Prostate gland (tissue), 2 donors: ENCODE measurements at regions not wholly inside any gene's neighbourhood (a gene's known extent, or its start where the extent isn't known, plus 50 kb on each side); places are given as distances from the start of the nearest gene placed in this dataset.

Experiments
- DNase-seq: peaks from one replicate; pipeline ENCODE4 v3.0.0-alpha.2; 2019; ENCODE audit warnings: low spot score
- H3K27ac ChIP-seq, 2 donors: fragments of 200-600 bp; sonication (generic); 2 replicates each; pipeline ENCODE4 v1.5.1; 2017 to 2019
- H3K27me3 ChIP-seq: fragments of 200-600 bp; sonication (generic); replicated peaks from 2 replicates; pipeline ENCODE4 v1.5.1; 2019; ENCODE audit not compliant: insufficient read depth
- H3K36me3 ChIP-seq, 2 donors: fragments of 200-600 bp; sonication (generic); 1 replicate in 1 of 2; 2 replicates in 1 of 2; pipeline versions ENCODE4 v1.5.1 to v1.8.1; 2017 to 2019
- H3K4me1 ChIP-seq: fragments of 200-600 bp; sonication (generic); replicated peaks from 2 replicates; pipeline ENCODE4 v1.5.1; 2019
- H3K4me3 ChIP-seq, 2 donors: fragments of 200-600 bp; sonication (generic); 2 replicates each; pipeline ENCODE4 v1.5.1; 2017 to 2019
- H3K9me3 ChIP-seq: fragments of 200-600 bp; sonication (generic); 2 replicates; pipeline ENCODE4 v1.5.1; 2017
- POLR2A ChIP-seq: fragments of 450-650 bp; IDR thresholded peaks from one replicate; pipeline ENCODE4 v1.6.1; 2016; ENCODE audit warnings: antibody characterized with exemption, mild to moderate bottlenecking
- POLR2AphosphoS5 ChIP-seq: sonication (generic); formaldehyde crosslinking; IDR thresholded peaks from one replicate; pipeline ENCODE4 v1.6.1; 2017; ENCODE audit warnings: antibody characterized with exemption
- WGBS: methylation state at CpG from one replicate; pipeline ENCODE4 v1.1.5; 2018; 5-methylcytosine and 5-hydroxymethylcytosine counted together
- intact Hi-C: fragments of 100-400 bp; cut with DNase I; formaldehyde crosslinking; loops from one replicate; pipeline ENCODE4 v1.14.2; 2022
- TF ChIP-seq, protein P1 (sequence below), 4 experiments: fragments of 200-600 bp in 2 of 4; fragments of 450-650 bp in 2 of 4; sonication (generic) in 2 of 4; IDR thresholded peaks; 1 replicate in 3 of 4; 2 replicates in 1 of 4; pipeline ENCODE4 v1.5.1; 2016 to 2019; ENCODE audit warnings: antibody characterized with exemption in 4 of 4, mild to moderate bottlenecking in 2 of 4, moderate library complexity in 2 of 4

DNA sequence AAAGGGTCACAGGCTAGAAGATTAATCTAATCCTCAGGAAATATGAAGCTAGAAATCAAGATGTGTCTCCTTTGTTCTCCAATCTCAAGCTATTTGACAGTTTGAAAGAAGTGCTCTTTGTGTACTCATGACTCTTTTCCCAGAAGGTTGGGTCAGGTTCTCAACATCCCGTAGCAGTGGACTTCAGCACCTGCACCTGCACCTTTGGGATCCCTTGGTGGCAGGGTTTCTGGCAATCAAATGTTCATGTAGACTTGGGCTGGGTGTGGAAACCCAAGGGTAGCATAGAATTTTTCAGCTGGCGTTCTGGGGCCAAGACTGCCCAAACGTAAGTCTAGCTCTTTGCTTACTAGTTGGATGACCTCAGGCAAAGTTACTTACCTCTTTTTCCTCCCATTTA, 134.4 kb downstream of the ADRA2A start:
- H3K27me3 ChIP-seq, result no peaks in the 10 kb centered on the region
- H3K4me3 ChIP-seq, result no peak overlapping the region
- no peaks in the 10 kb centered on the region for H3K36me3 ChIP-seq
- no peak for TF ChIP-seq POLR2AphosphoS5
- TF ChIP-seq, protein P1, sequence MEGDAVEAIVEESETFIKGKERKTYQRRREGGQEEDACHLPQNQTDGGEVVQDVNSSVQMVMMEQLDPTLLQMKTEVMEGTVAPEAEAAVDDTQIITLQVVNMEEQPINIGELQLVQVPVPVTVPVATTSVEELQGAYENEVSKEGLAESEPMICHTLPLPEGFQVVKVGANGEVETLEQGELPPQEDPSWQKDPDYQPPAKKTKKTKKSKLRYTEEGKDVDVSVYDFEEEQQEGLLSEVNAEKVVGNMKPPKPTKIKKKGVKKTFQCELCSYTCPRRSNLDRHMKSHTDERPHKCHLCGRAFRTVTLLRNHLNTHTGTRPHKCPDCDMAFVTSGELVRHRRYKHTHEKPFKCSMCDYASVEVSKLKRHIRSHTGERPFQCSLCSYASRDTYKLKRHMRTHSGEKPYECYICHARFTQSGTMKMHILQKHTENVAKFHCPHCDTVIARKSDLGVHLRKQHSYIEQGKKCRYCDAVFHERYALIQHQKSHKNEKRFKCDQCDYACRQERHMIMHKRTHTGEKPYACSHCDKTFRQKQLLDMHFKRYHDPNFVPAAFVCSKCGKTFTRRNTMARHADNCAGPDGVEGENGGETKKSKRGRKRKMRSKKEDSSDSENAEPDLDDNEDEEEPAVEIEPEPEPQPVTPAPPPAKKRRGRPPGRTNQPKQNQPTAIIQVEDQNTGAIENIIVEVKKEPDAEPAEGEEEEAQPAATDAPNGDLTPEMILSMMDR (IDR thresholded peaks at IDR 0.05), result no peak
- TF ChIP-seq POLR2A, result no peak
- 61% methylated on average over 3 of the region's 3 CpGs for WGBS
- H3K9me3 ChIP-seq, result no peaks in the 10 kb centered on the region
- H3K4me1 ChIP-seq, result no peaks in the 10 kb centered on the region
- DNase-seq, result no peak
- intact Hi-C loops, result no loop called here
- H3K27ac ChIP-seq, result no peak overlapping the region

DNA sequence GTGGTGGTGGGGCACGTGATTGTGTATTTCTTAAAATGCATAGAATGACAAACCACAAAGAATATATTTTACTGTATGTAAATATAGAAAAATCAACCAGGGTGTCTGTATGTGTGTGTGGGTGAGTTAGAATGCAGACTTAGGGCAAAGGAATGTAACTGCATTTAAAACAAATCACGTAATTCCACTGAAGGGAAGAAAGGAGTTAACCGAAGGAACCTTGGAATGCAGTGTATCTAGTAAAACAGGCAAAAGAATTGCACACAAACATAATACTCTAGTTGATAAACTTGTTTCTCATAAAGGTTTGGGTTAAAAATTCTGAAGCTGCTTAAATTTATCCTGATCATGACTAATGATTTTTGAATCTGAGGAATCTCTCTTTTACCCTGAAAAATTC, 134.9 kb downstream of the ADRA2A start:
- H3K36me3 ChIP-seq, result no peaks in the 10 kb centered on the region
- H3K4me3 ChIP-seq, result no peak overlapping the region
- H3K27ac ChIP-seq, result no peak overlapping the region
- WGBS, result 25% methylated on average over 3 of the region's 3 CpGs
- no peaks in the 10 kb centered on the region for H3K9me3 ChIP-seq
- intact Hi-C loops, result no loop called here
- no peak for DNase-seq
- H3K4me1 ChIP-seq, result no peaks in the 10 kb centered on the region
- TF ChIP-seq POLR2A, result no peak
- TF ChIP-seq, protein P1 (IDR thresholded peaks at IDR 0.05), result no peak
- no peak for TF ChIP-seq POLR2AphosphoS5
- H3K27me3 ChIP-seq, result no peaks in the 10 kb centered on the region

DNA sequence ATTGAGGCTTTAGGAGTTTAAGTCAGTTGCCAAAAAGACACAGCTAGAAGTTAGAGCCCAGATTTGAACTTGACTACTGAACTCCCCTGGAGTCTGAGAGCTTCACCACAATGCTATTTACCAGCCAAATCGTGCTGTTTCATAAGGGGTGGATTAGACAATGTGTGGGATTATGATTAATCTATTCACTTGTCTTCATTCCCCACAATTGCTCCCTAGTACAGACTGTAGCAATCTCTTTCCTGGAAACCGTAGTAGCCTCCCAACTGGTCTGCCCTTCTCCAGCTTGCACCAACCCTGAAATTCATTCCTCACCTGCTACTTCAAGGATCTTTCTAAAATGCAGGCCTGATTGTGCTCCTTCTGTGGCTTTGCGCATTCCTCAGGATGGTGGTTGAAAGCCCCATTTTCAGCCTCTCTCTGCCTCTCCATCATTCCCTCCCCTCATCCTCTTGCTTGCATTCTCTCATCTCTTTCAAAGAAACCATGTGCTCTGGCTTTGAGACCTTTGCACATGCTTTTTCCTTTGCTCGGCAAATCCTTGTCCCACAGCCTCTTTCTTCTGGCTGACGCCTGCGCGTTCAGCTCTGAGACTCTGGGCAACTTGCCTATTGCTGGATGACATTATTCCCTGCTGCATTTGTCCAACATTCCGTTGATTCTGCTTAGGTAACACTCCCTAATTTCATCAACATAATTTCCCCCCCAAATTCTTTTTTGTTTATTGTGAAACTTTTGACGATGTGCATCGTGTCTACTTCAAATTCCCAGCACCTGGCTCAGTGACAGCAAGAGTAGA, 145.1 kb downstream of the ADRA2A start:
- WGBS, result 79% methylated on average over 10 of the region's 10 CpGs
- Histone ChIP-seq H3K27ac (no peak overlapping the region), H3K4me3 (no peak overlapping the region), H3K9me3 (no peaks in the 10 kb centered on the region), H3K4me1 (no peaks in the 10 kb centered on the region), H3K36me3 (no peaks in the 10 kb centered on the region), H3K27me3 (no peaks in the 10 kb centered on the region)
- TF ChIP-seq POLR2AphosphoS5, result no peak
- no peak for TF ChIP-seq POLR2A
- TF ChIP-seq, protein P1 (IDR thresholded peaks at IDR 0.05), result no peak
- no peak for DNase-seq
- intact Hi-C loops, result no loop called here

DNA sequence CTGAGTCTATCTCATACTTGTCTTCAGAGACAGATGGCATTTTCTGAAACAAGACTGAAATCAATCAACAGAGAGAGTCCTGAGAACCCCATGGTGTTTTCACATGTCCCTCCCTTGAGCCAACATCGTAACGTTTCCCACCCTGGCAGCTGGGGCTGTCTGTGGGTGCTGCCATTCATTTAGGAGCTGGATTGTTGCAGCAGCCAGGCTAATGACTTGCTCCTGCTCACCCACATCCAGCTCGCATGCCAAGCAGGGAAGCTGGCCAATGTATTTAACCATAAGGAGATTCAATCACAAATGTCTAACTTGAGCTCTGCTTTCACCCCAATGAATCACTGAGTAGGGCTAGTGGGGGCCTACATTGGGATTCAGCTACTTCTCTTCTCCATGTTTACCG, 146.1 kb downstream of the ADRA2A start:
- Histone ChIP-seq H3K4me3 (no peak overlapping the region), H3K27ac (no peak overlapping the region), H3K27me3 (no peaks in the 10 kb centered on the region), H3K9me3 (no peaks in the 10 kb centered on the region), H3K4me1 (no peaks in the 10 kb centered on the region), H3K36me3 (no peaks in the 10 kb centered on the region)
- 61% methylated on average over 4 of the region's 4 CpGs for WGBS
- DNase-seq, result no peak
- TF ChIP-seq, protein P1 (IDR thresholded peaks at IDR 0.05), result no peak
- TF ChIP-seq POLR2A, result no peak
- TF ChIP-seq POLR2AphosphoS5, result no peak
- intact Hi-C loops, result no loop called here

DNA sequence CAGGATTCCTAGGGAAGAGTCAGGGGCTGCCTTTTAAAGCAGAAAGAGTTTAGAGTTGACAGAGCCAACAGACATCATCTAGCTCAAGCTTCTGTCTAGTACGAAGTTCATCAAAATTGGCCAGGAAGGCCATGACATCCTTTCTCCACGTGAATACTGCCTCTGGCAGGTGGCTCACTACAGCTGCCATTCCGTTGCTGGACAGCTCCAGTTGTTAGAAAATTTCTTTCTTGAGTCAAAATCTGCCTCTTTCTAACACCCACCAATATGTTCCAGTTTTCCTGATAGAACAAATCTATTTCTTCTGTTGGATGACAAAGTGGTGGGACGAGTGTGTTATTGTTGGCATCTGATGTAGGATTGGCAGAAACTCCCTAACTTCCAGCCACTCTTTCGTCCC, 154.9 kb downstream of the ADRA2A start:
- Histone ChIP-seq H3K36me3 (no peaks in the 10 kb centered on the region), H3K4me1 (no peaks in the 10 kb centered on the region), H3K4me3 (no peak overlapping the region), H3K9me3 (no peaks in the 10 kb centered on the region), H3K27ac (no peak overlapping the region), H3K27me3 (no peaks in the 10 kb centered on the region)
- no peak for DNase-seq
- intact Hi-C loops, result no loop called here
- TF ChIP-seq POLR2A, result no peak
- TF ChIP-seq, protein P1 (IDR thresholded peaks at IDR 0.05), result no peak
- no peak for TF ChIP-seq POLR2AphosphoS5
- WGBS, result 54% methylated on average over 5 of the region's 5 CpGs
